ENCODE measurements at regions not wholly inside any gene's neighbourhood (a gene's known extent, or its start where the extent isn't known, plus 50 kb on each side); places are given as distances from the start of the nearest gene placed in this dataset.
A peak's percentile ranks its signal among the peaks of the same experiment; 100 is the strongest.
"Not testable (repeated sequence)": the region's sequence is repeated elsewhere in the genome, so short reads cannot be mapped to it uniquely, and the experiment has no call there.

GRCh38 chr1:219345953-219346352 is 172.3 kb downstream of the LYPLAL1 start:
- DNase-seq = no peak

GRCh38 chr1:219342836-219343235 is 169.2 kb downstream of the LYPLAL1 start:
- no peak for DNase-seq

- peak; percentile 64 for DNase-seq
Observed at GRCh38 chr1:219340796-219341195, 167.1 kb downstream of the LYPLAL1 start.

- DNase-seq = peak; percentile 47
Observed at GRCh38 chr1:219339466-219339865, 165.8 kb downstream of the LYPLAL1 start.

- DNase-seq = no peak
Observed at GRCh38 chr1:219337588-219337987, 163.9 kb downstream of the LYPLAL1 start.

GRCh38 chr1:219333626-219334025 is 159.9 kb downstream of the LYPLAL1 start:
- no peak for DNase-seq

GRCh38 chr1:219331424-219331823 is 157.7 kb downstream of the LYPLAL1 start:
- DNase-seq = no peak

- no peak for DNase-seq
Observed at GRCh38 chr1:219330669-219331068, 157.0 kb downstream of the LYPLAL1 start.

GRCh38 chr1:219330001-219330400 is 156.3 kb downstream of the LYPLAL1 start:
- DNase-seq = peak; percentile 62

- peak; percentile 77 for DNase-seq
Observed at GRCh38 chr1:219329578-219329977, 155.9 kb downstream of the LYPLAL1 start.

- DNase-seq = no peak
Observed at GRCh38 chr1:219326843-219327242, 153.2 kb downstream of the LYPLAL1 start.

- DNase-seq = no peak
Observed at GRCh38 chr1:219325368-219325742, 151.7 kb downstream of the LYPLAL1 start.

- peak; percentile 96 for DNase-seq
Observed at GRCh38 chr1:219324629-219325367, 151.1 kb downstream of the LYPLAL1 start.

GRCh38 chr1:219324171-219324570 is 150.5 kb downstream of the LYPLAL1 start:
- no peak for DNase-seq

- DNase-seq = peak; percentile 47
Observed at GRCh38 chr1:219323426-219323825, 149.7 kb downstream of the LYPLAL1 start.

GRCh38 chr1:219322766-219323165 is 149.1 kb downstream of the LYPLAL1 start:
- DNase-seq = no peak

- DNase-seq = not testable (repeated sequence)
Observed at GRCh38 chr1:219320563-219320962, 146.9 kb downstream of the LYPLAL1 start.

GRCh38 chr1:219318826-219319225 is 145.1 kb downstream of the LYPLAL1 start:
- no peak for DNase-seq

GRCh38 chr1:219317762-219318353 is 144.2 kb downstream of the LYPLAL1 start:
- DNase-seq = no peak

GRCh38 chr1:219316066-219316465 is 142.4 kb downstream of the LYPLAL1 start:
- DNase-seq = no peak

GRCh38 chr1:219313961-219314360 is 140.3 kb downstream of the LYPLAL1 start:
- DNase-seq = no peak

- peak; percentile 75 for DNase-seq
Observed at GRCh38 chr1:219312967-219313366, 139.3 kb downstream of the LYPLAL1 start.

GRCh38 chr1:219310181-219310728 is 136.6 kb downstream of the LYPLAL1 start:
- no peak for DNase-seq

- DNase-seq = no peak
Observed at GRCh38 chr1:219308367-219308766, 134.7 kb downstream of the LYPLAL1 start.

Data from fibroblast of upper back skin (primary cell).